ENCODE measurements at regions not wholly inside any gene's neighbourhood (a gene's known extent, or its start where the extent isn't known, plus 50 kb on each side); places are given as distances from the start of the nearest gene placed in this dataset.

DNA sequence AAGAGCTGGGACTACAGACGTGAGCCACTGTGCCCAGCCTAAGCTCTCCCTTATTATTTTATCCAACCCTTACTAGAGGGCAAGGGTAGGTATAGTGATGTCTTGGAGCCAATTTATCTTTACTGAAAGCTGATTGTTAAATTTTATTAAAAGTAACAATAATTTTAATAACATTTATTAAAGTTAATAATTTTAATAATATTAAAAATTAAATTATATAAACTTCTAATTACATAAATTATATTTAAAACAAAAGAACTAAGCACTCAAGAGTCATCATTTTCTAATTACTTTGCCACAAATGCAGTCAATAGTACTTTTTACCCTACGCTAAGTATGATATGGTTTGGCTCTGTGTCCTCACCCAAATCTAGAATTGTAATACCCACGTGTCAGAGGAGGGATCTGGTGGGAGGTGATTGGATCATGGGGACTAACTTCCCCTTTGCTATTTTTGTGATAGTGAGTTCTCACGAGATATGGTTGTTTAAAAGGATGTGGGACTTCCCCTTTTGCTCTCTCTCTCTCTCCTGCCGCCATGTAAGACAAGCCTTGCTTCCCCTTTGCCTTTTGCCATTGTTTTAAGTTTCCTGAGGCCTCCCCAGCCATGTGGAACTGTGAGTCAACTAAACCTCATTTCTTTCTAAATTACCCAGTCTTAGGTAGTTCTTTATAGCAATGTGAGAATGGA lies 58.4 kb upstream of the ETV1 start:
- no peak for TF ChIP-seq EZH2 (IDR thresholded peaks at IDR 0.05; ENCODE audit: low read length, unreplicated experiment)
- TF ChIP-seq, protein P1, sequence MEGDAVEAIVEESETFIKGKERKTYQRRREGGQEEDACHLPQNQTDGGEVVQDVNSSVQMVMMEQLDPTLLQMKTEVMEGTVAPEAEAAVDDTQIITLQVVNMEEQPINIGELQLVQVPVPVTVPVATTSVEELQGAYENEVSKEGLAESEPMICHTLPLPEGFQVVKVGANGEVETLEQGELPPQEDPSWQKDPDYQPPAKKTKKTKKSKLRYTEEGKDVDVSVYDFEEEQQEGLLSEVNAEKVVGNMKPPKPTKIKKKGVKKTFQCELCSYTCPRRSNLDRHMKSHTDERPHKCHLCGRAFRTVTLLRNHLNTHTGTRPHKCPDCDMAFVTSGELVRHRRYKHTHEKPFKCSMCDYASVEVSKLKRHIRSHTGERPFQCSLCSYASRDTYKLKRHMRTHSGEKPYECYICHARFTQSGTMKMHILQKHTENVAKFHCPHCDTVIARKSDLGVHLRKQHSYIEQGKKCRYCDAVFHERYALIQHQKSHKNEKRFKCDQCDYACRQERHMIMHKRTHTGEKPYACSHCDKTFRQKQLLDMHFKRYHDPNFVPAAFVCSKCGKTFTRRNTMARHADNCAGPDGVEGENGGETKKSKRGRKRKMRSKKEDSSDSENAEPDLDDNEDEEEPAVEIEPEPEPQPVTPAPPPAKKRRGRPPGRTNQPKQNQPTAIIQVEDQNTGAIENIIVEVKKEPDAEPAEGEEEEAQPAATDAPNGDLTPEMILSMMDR (conservative IDR thresholded peaks at IDR 0.05; ENCODE audit: low read depth, low read length), result no peak
- no peak for TF ChIP-seq EZH2phosphoT487 (IDR thresholded peaks at IDR 0.05; ENCODE audit: borderline replicate concordance, low read length)
- no peaks in the 10 kb centered on the region for H3K36me3 ChIP-seq (ENCODE audit: low read depth, low read length)
- H3K9me3 ChIP-seq (ENCODE audit: low read length), result no peaks in the 10 kb centered on the region
- no peaks in the 10 kb centered on the region for H3F3A ChIP-seq (ENCODE audit: low read length, unreplicated experiment)
- intact Hi-C loops (cut with micrococcal nuclease), result no loop called here
- H3K4me1 ChIP-seq (ENCODE audit: insufficient read depth, low read length), result no peaks in the 10 kb centered on the region; the same call in 1 of the 2 replicates
- POLR2A ChIA-PET (ENCODE audit: unreplicated experiment), result no interaction called here
- ATAC-seq (no peak), DNase-seq (no peak)
- no TSS peak for BruUV-seq (replicated peaks)
- H4K20me1 ChIP-seq (ENCODE audit: low read length), result no peaks in the 10 kb centered on the region
- no peak overlapping the region for H3K27ac ChIP-seq (ENCODE audit: low read length)
- H3K9me2 ChIP-seq (replicated peaks; ENCODE audit: low read length), result no peaks in the 10 kb centered on the region
- no peak overlapping the region for H2AFZ ChIP-seq (ENCODE audit: low read length)
- no peak overlapping the region for H3K4me3 ChIP-seq (ENCODE audit: low read length)
- CTCF ChIA-PET, result no interaction called here
- no peaks in the 10 kb centered on the region for H3K79me2 ChIP-seq (ENCODE audit: low read length)
- H3K4me2 ChIP-seq (ENCODE audit: low read length), result no peak overlapping the region
- H3K9ac ChIP-seq (ENCODE audit: low read length), result no peak overlapping the region
- no peaks in the 10 kb centered on the region for H3K27me3 ChIP-seq (ENCODE audit: low read length)

DNA sequence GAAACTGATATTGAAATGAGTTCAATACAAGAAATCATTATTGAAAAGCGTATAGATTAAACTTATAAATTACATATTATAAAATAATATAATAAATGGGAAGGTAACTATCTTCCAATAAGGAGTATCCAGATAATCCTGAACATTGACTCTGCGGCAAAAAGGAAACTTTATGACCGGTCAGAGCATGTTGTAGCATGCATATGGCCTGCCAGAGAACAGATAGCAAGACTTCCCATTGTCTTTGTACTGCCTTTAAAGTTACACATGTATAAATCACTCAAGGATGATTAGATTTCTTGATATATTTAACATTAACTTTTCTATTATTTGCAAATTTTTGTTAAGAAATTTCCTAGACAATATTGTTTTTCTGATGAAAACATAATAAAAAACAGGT lies 56.2 kb upstream of the ETV1 start:
- no peaks in the 10 kb centered on the region for H4K20me1 ChIP-seq (ENCODE audit: low read length)
- H3K9me2 ChIP-seq (replicated peaks; ENCODE audit: low read length), result no peaks in the 10 kb centered on the region
- H3K9ac ChIP-seq (ENCODE audit: low read length), result no peak overlapping the region
- TF ChIP-seq EZH2 (IDR thresholded peaks at IDR 0.05; ENCODE audit: low read length, unreplicated experiment), result no peak
- no peak for TF ChIP-seq EZH2phosphoT487 (IDR thresholded peaks at IDR 0.05; ENCODE audit: borderline replicate concordance, low read length)
- TF ChIP-seq, protein P1 (conservative IDR thresholded peaks at IDR 0.05; ENCODE audit: low read depth, low read length), result no peak
- no TSS peak for BruUV-seq (replicated peaks)
- CTCF ChIA-PET, result no interaction called here
- no peaks in the 10 kb centered on the region for H3K36me3 ChIP-seq (ENCODE audit: low read depth, low read length)
- H3K27me3 ChIP-seq (ENCODE audit: low read length), result no peaks in the 10 kb centered on the region
- no peaks in the 10 kb centered on the region for H3F3A ChIP-seq (ENCODE audit: low read length, unreplicated experiment)
- no peak overlapping the region for H3K4me2 ChIP-seq (ENCODE audit: low read length)
- intact Hi-C loops (cut with micrococcal nuclease), result no loop called here
- H3K9me3 ChIP-seq (ENCODE audit: low read length), result no peaks in the 10 kb centered on the region
- ATAC-seq, result no peak
- H3K4me3 ChIP-seq (ENCODE audit: low read length), result no peak overlapping the region
- no peaks in the 10 kb centered on the region; the same call in 1 of the 2 replicates for H3K4me1 ChIP-seq (ENCODE audit: insufficient read depth, low read length)
- no peak for DNase-seq
- H3K27ac ChIP-seq (ENCODE audit: low read length), result no peak overlapping the region
- POLR2A ChIA-PET (ENCODE audit: unreplicated experiment), result no interaction called here
- no peaks in the 10 kb centered on the region for H3K79me2 ChIP-seq (ENCODE audit: low read length)
- H2AFZ ChIP-seq (ENCODE audit: low read length), result no peak overlapping the region

DNA sequence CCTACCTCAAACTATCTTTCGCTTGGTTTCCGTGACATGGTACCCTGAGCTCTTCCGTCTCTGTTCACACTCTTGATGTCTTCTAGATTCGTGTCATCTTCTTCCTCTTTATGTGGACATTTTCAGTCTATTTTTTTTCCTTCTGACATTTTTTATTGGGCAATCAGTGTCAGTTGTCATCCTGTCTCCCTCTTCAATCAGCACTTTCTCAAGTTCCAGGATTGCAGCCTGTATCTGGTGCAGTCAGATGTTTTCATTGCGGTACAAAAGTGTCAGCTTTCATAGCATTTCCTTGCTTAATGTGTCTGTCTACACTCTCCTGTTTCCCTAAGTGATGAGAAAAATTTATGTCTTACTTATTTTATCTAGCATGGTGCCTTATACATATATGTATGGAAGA lies 51.1 kb upstream of the ETV1 start:
- Histone ChIP-seq H3K27me3 (ENCODE audit: low read length) (no peaks in the 10 kb centered on the region), H3K4me2 (ENCODE audit: low read length) (no peak overlapping the region), H3K79me2 (ENCODE audit: low read length) (no peaks in the 10 kb centered on the region), H3K4me3 (ENCODE audit: low read length) (no peak overlapping the region), H3F3A (ENCODE audit: low read length, unreplicated experiment) (no peaks in the 10 kb centered on the region), H3K36me3 (ENCODE audit: low read depth, low read length) (no peaks in the 10 kb centered on the region), H3K9me2 (replicated peaks; ENCODE audit: low read length) (no peaks in the 10 kb centered on the region), H4K20me1 (ENCODE audit: low read length) (no peaks in the 10 kb centered on the region), H3K4me1 (ENCODE audit: insufficient read depth, low read length) (no peaks in the 10 kb centered on the region), H3K27ac (ENCODE audit: low read length) (no peak overlapping the region), H3K9me3 (ENCODE audit: low read length) (no peaks in the 10 kb centered on the region), H2AFZ (ENCODE audit: low read length) (no peak overlapping the region), H3K9ac (ENCODE audit: low read length) (no peak overlapping the region)
- ChIA-PET POLR2A (ENCODE audit: unreplicated experiment) (no interaction called here), CTCF (no interaction called here)
- intact Hi-C loops (cut with micrococcal nuclease), result no loop called here
- no peak for ATAC-seq
- DNase-seq, result no peak
- no TSS peak for BruUV-seq (replicated peaks)
- TF ChIP-seq EZH2phosphoT487 (IDR thresholded peaks at IDR 0.05; ENCODE audit: borderline replicate concordance, low read length) (no peak), EZH2 (IDR thresholded peaks at IDR 0.05; ENCODE audit: low read length, unreplicated experiment) (no peak)
- TF ChIP-seq, protein P1 (conservative IDR thresholded peaks at IDR 0.05; ENCODE audit: low read depth, low read length), result no peak
